Activated CD8-positive, alpha-beta memory T cell treated with anti-CD3 and anti-CD28 coated beads, Interleukin-2, amount 50 U/mL, for 24 hours (primary cell): ENCODE measurements at regions not wholly inside any gene's neighbourhood (a gene's known extent, or its start where the extent isn't known, plus 50 kb on each side); places are given as distances from the start of the nearest gene placed in this dataset.

ENCODE experiments used
- DNase-seq: peaks from one replicate; pipeline ENCODE4 v3.0.0-alpha.2; 2020; ENCODE audit errors: extremely low read depth

- DNase-seq, result no peak
Measured at GRCh38 chr9:109945573-109945972, 165.6 kb downstream of the PALM2AKAP2 start.

GRCh38 chr9:109948453-109948852 lies 168.5 kb downstream of the PALM2AKAP2 start:
- DNase-seq, result no peak

- DNase-seq, result no peak
Measured at GRCh38 chr9:109950710-109951443, 170.9 kb downstream of the PALM2AKAP2 start.

GRCh38 chr9:109953300-109953699 lies 173.3 kb downstream of the PALM2AKAP2 start:
- no peak for DNase-seq

- no peak for DNase-seq
Measured at GRCh38 chr9:109953813-109954497, 174.0 kb downstream of the PALM2AKAP2 start.

GRCh38 chr9:109956717-109957440 lies 176.9 kb downstream of the PALM2AKAP2 start:
- DNase-seq, result no peak

GRCh38 chr9:109959679-109960078 lies 179.7 kb downstream of the PALM2AKAP2 start:
- no peak for DNase-seq

- DNase-seq, result no peak
Measured at GRCh38 chr9:109961626-109962025, 181.6 kb downstream of the PALM2AKAP2 start.

- DNase-seq, result no peak
Measured at GRCh38 chr9:109962215-109962614, 182.2 kb downstream of the PALM2AKAP2 start.

- DNase-seq, result no peak
Measured at GRCh38 chr9:109963079-109963478, 183.1 kb downstream of the PALM2AKAP2 start.

GRCh38 chr9:109966643-109967368 lies 186.8 kb downstream of the PALM2AKAP2 start:
- no peak for DNase-seq

GRCh38 chr9:109967651-109968642 lies 187.9 kb downstream of the PALM2AKAP2 start:
- DNase-seq, result no peak

- no peak for DNase-seq
Measured at GRCh38 chr9:109969011-109969410, 189.0 kb downstream of the PALM2AKAP2 start.

GRCh38 chr9:109969573-109970237 lies 189.7 kb downstream of the PALM2AKAP2 start:
- no peak for DNase-seq

- DNase-seq, result no peak
Measured at GRCh38 chr9:109971226-109971625, 191.2 kb downstream of the PALM2AKAP2 start.

- DNase-seq, result no peak
Measured at GRCh38 chr9:109972026-109972882, 192.3 kb downstream of the PALM2AKAP2 start.

- no peak for DNase-seq
Measured at GRCh38 chr9:109973336-109973735, 193.3 kb downstream of the PALM2AKAP2 start.

- DNase-seq, result peak; percentile 12
Measured at GRCh38 chr9:109974143-109974917, 194.3 kb downstream of the PALM2AKAP2 start.

GRCh38 chr9:109974918-109975276 lies 194.9 kb downstream of the PALM2AKAP2 start:
- DNase-seq, result no peak
